GM12873 (cell line): ENCODE measurements at regions not wholly inside any gene's neighbourhood (a gene's known extent, or its start where the extent isn't known, plus 50 kb on each side); places are given as distances from the start of the nearest gene placed in this dataset.

Source experiments
- CTCF ChIP-seq: IDR thresholded peaks from 2 replicates; pipeline ENCODE4 v1.5.1; 2012; ENCODE audit warnings: low read depth, mild to moderate bottlenecking, moderate library complexity, low read length, control low read depth; ENCODE audit not compliant: insufficient read depth; ENCODE audit errors: missing control alignments

DNA sequence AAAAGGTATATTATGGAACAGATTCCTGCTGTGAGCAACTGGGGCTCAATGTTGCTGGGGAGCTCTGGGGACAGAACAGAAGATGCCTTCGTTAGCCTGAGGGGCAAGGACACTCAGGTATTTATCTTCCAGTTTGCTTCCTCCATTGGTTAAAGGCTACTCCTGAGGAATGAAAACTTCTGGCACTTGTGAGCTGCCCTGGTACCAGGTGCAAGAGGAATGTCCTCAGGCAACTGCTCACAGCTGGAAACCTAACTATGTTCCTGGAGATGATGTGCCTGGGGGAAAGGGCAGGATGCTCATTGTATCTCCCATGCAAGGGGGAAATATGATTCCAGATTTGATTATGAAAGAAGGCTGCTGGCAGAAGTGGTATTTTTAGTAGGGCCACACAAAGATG is 54.0 kb upstream of the BBX start:
- TF ChIP-seq CTCF = no peak
